GM21423 (cell line): ENCODE measurements at regions not wholly inside any gene's neighbourhood (a gene's known extent, or its start where the extent isn't known, plus 50 kb on each side); places are given as distances from the start of the nearest gene placed in this dataset.

ENCODE experiments used
- ATAC-seq: cut with Tn5 transposase; IDR thresholded peaks from one replicate; pipeline ENCODE4 v1.9.1; 2021; ENCODE audit warnings: mild to moderate bottlenecking, moderate library complexity; ENCODE audit not compliant: unreplicated experiment

- ATAC-seq, result no peak
These were observed 172.5 kb downstream of the QDPR start for GRCh38 chr4:17339376-17339775.

- ATAC-seq, result no peak
These were observed 174.9 kb downstream of the QDPR start for GRCh38 chr4:17336986-17337385.

- ATAC-seq, result peak; percentile 70
These were observed 175.3 kb downstream of the QDPR start for GRCh38 chr4:17336524-17336961.

DNA sequence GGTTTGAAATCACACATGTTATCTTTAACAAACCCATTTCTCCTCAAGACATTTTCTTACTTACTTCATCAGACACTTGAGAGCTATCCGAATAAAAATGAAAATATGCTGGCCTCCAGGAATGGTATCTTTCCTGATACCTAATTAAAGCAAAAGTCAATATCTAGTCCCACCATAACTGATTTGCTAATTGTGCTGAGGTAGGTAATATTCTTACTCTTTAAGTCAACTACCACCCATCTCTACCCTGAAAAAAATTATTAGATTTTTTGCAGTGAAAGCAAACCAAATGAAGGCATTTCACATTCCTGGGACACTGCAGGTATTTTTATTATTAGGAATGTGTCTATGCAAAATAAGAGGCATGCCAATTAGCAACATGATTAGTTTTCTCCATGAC is 175.8 kb downstream of the QDPR start:
- no peak for ATAC-seq

DNA sequence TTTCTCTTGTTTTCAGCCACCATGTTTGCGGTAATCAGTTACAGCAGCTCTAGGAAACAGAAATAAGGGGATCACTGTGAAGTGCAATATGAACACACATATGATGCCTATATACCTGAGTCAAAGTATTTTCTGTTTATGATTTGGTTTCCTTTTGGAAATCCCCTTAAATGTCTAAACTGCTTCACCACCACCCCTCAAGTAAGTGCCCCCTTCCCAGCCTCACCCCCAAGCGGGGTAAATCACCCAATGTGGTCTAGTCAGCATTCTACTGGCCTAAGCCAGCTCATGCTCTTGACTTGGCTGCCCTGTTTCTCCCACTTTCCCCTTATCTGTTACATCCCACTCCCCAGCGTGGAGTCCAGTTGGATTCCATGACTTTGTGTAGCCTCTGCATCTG is 176.5 kb downstream of the QDPR start:
- ATAC-seq, result no peak

GRCh38 chr4:17332478-17332877 is 179.4 kb downstream of the QDPR start:
- ATAC-seq, result no peak

- ATAC-seq, result no peak
These were observed 182.8 kb downstream of the QDPR start for GRCh38 chr4:17329046-17329445.

DNA sequence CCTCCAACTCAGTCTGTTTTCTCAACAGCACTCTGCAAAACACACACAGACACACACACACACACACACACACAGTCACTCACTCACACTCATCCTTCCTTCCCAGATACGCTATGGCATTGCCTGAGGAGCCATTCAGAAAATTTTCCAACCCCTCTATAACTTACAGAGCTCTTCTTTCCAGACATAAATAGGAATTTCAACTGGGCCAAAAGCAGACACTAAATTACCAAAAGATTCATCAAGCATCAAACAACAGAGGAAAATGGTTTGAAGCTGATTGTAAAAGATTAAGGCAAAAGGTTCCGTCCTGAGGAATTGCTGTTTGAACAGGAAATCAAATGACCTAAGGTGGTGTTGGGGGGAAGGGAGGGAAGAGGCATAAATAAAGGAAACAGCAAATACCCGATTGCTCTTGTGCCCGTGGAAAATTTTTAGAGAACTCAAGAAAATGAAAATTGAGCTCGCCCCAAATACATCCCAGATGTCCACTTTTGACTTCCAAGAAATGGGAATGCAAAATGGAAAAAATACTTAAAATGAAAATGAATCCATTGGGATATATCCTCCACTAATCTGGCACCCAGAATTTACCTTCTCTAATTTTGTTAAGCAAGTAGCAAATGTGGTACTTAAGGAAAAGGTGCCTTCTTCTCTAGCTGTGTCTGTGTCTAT is 183.6 kb downstream of the QDPR start:
- ATAC-seq, result no peak

DNA sequence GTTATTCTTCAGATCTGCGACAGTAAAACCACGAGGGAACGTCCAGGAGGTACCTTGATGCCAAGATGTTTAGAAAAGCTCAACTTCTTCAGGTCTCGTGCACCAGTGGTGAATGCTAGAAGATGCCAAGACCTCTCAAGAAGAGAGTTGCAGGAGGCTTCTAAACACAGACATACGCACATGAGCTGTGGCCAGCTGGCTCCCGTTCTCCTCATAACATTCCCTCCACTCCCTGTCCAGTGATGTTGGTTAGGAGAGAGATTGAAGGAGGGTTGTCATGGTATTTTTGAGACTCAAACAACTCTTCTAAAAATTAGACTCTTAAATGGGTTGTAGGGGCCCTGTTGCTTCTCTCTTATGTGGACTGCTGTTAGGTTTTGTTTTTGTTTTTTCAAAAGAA is 184.3 kb downstream of the QDPR start:
- no peak for ATAC-seq

DNA sequence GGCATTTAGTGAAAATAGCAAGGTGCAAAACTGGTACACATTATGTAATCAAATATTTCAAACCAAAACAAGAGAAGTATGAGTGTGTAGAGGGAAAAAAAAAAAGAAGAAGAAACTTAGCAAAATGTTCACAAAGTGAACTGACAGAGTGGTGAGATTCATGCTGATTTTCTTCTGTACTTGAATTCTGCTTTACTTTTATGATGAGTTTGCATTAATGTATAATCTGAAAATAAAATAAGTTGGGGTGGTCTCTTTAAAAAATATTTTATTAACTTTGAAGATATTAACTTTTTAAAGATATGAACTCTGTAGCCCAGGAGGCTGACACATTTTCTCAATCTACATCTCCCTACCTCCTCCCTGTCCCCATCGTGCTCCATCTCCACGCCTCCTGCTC is 185.1 kb downstream of the QDPR start:
- no peak for ATAC-seq

DNA sequence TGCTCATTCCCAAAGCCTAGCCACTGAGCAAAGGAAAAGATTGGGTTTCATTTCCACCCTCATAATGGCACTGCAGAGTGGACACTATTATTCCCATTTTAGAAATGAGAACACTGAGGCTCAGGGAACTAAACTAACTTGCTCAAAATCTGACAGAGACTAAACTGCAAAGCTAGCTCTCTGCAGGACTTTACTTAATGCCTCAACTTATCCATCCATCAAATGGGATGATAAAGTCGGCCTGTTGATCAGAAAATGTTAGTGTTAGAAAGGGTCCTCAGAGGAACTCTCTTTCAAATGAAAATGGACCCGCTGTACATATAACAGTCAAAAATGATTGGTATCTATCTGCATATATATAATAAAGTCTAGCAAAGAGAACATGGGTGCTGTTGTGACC is 186.8 kb downstream of the QDPR start:
- ATAC-seq, result no peak

- no peak for ATAC-seq
These were observed 187.5 kb downstream of the QDPR start for GRCh38 chr4:17324386-17324830.

DNA sequence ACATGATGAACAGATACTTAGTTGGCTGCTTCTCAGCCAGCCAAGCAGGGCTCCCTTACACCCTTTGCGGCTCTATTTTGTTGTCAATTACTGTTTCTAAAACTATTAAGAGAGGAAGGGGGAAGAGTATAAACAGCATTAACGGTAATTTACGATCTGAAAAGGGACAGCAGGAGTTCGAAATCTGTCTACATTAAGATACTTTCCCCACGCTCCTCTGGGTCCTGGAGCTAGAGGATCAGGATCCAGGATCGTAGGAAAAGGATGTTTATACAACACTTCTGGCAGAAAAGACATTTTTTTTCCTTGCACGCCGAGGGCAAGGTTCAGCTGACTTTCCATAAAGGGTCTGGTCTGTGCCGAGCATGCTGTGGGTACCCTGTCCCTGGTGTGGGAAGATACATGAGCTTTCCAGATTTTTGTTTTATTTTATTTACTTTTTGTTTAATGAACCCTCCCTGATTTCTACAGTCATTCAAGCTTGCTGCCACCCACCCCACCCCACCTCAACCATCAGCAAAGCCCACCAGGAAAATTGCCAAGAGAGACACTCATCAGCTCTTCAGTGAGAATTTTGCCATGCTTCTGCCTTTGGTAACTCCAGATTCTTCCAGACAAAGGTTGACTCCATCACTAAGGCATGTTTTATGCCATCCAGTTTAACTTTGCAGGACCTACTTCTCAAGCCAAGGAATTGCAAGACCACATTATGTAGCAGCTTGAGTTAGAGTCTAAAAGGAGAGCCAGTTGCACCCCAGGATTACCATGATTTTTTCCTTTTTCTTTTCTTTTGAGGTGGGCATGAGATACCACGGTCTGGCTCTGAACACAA is 188.1 kb downstream of the QDPR start:
- no peak for ATAC-seq

DNA sequence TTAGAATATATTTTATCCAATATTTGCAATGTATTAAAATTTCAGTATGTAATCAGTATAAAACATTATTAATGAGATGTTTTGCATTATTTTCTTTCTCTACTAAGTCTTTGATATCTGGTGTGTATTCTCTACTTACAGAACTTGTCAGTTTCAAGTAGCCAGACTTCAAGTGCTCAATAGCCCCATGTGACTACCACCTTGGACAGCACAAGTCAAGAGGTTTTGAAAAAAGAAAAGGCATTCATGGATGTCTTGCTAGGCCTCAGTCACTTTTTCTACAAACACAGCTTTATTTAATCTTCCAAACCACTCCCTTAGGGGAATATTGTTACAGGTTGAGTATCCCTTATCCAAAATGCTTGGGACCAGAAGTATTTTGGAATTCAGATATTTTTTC is 189.4 kb downstream of the QDPR start:
- ATAC-seq, result no peak

DNA sequence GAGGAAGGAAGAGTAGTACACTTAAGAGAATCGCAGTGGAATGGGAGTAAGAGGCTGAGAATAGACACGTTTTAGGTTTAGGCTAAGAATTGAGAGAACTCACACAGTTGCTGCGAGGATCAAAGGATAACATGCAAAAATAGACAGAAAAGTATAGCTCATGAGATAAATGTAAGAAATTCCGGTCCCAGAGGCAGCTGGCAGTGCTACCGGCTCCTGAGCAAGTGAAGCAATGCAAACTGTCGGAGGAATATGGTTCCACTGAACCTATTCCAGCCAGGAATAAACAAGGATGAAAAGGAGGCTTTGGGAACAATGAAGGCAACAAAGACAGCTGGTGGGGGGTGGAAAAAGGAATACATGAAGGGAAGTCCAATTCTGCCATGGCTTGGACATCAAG is 191.8 kb downstream of the QDPR start:
- ATAC-seq, result no peak

- ATAC-seq, result no peak
These were observed 194.4 kb downstream of the QDPR start for GRCh38 chr4:17317526-17317925.

GRCh38 chr4:17316566-17316965 is 195.3 kb downstream of the QDPR start:
- no peak for ATAC-seq

DNA sequence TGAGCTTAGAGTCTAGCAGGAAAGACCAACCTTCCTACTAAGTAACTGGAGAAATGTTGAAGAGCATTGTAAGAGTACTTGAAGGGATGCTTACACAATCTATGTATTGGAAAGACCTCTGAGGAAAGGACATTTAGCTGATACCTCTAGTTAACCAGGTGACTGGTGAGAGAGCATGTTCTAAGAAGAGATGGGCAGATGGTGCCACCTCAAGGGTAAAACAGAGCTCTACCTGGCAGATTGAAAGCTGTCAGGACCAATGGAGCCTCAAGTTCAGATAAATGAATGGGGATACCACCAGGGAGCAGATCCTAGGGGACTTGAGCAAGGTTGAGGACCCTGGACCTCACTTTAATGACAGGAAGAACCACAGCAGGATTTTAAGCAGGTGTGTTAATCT is 196.4 kb downstream of the QDPR start:
- no peak for ATAC-seq

GRCh38 chr4:17313194-17313593 is 198.7 kb downstream of the QDPR start:
- ATAC-seq, result no peak

DNA sequence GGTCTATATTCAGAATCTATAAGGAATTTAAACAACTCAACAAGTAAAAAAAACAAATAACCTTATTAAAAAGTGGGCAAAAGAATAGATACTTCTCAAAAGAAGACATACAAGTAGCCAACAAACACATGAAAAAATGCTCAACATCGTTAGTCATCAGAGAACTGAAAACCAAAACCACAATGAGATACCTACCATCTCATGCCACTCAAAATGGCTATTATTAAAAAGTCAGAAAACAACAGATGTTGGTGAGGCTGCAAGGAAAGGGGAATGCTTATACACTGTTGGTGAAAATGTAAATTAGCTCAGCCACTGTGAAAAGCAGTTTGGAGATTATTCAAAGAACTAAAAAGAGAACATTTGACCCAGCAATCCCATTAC is 201.6 kb downstream of the QDPR start:
- ATAC-seq, result no peak

DNA sequence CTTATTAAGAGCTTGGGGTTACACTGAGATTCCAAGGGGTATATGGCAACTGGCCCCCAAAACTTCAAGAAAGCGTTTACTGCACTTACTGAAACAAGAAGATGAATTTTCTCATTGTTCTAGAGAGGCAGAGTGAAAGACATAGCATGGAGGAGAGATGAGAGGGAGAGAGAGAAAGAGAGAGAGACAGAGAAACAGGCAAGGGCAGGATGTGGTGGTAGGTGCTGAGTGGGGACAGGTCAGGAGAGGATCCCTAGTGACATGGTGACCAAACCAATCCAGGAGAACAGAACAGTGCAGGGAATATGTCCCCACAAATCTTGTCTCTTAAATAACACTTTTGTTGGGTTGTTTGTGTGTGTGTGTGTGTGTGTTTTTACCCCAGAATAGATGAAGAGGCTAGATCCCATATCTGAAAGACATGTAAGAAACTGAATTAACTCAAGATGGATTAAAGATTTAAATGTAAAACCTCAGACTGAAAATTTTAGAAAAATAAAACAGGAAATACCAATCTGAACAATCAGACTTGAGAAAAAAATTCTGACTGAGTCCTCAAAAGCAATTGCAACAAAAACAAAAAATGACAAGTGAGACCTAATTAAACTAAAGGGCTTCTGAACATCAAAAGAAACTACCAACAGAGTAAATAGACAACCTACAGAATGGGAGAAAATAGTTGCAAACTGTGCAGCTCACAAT is 202.2 kb downstream of the QDPR start:
- ATAC-seq, result no peak

DNA sequence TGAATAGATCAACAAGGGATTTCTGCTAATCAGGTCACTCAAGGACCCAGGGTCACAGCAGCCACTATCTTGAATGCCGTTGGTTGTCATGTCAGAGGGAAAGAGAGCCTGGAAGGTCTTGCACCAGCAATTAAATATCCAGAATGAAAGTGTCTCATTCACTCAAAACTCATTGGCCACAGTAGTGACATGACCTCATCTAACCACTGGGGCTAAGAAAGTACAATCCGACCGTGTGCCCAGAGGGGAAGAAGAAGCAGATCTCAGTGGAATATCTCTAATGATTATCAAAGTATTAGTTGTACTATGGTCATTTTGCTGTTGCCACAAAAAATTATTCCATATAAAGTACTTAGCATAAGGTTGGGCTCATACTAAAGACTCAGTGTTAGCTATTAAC is 210.0 kb downstream of the QDPR start:
- ATAC-seq, result no peak
